Nephron progenitor cell (in vitro differentiated cells): ENCODE measurements at regions not wholly inside any gene's neighbourhood (a gene's known extent, or its start where the extent isn't known, plus 50 kb on each side); places are given as distances from the start of the nearest gene placed in this dataset.

ENCODE experiments used
- DNase-seq: peaks from one replicate; pipeline ENCODE4 v3.0.0; 2021
- H3K27ac Mint-ChIP-seq: 2 replicates; pipeline ENCODE4 v1.8.0; 2021; ENCODE audit warnings: mild to moderate bottlenecking, moderate library complexity, mixed read lengths
- H3K27me3 Mint-ChIP-seq: 2 replicates; pipeline ENCODE4 v1.8.0; 2021; ENCODE audit warnings: mild to moderate bottlenecking, low read depth, mixed read lengths; ENCODE audit not compliant: poor library complexity
- H3K36me3 Mint-ChIP-seq: 2 replicates; pipeline ENCODE4 v1.8.0; 2021; ENCODE audit warnings: low read depth, mixed read lengths
- H3K4me1 Mint-ChIP-seq: 2 replicates; pipeline ENCODE4 v1.8.0; 2021; ENCODE audit warnings: mixed read lengths
- H3K4me3 Mint-ChIP-seq: 2 replicates; pipeline ENCODE4 v1.8.0; 2021; ENCODE audit warnings: mild to moderate bottlenecking, moderate library complexity, mixed read lengths
- H3K9me3 Mint-ChIP-seq: 2 replicates; pipeline ENCODE4 v1.8.0; 2021; ENCODE audit warnings: mild to moderate bottlenecking, moderate library complexity, mixed read lengths
- CTCF ChIP-seq: fragments of 200-600 bp; sonication (generic); IDR thresholded peaks from 2 replicates; pipeline ENCODE4 v1.5.0; 2021; ENCODE audit warnings: antibody characterized with exemption

- no peak overlapping the region for H3K4me3 Mint-ChIP-seq
- no peak overlapping the region for H3K27ac Mint-ChIP-seq
- peaks cover 6% of the 10 kb centered on the region for H3K27me3 Mint-ChIP-seq
- H3K9me3 Mint-ChIP-seq, result peaks cover 28% of the 10 kb centered on the region
- H3K36me3 Mint-ChIP-seq, result no peaks in the 10 kb centered on the region
- H3K4me1 Mint-ChIP-seq, result peaks cover 14% of the 10 kb centered on the region
- no peak for TF ChIP-seq CTCF
- no peak for DNase-seq
Observed at GRCh38 chr7:68324621-68325020, 1273.7 kb upstream of the AUTS2 start.

GRCh38 chr7:68334216-68334615 is 1264.1 kb upstream of the AUTS2 start:
- Mint-ChIP-seq H3K36me3 (peaks cover 5% of the 10 kb centered on the region), H3K9me3 (peaks cover 33% of the 10 kb centered on the region), H3K27me3 (peaks cover 12% of the 10 kb centered on the region), H3K4me3 (no peak overlapping the region), H3K4me1 (no peaks in the 10 kb centered on the region), H3K27ac (no peak overlapping the region)
- DNase-seq, result no peak
- TF ChIP-seq CTCF, result no peak

GRCh38 chr7:68334636-68335272 is 1263.5 kb upstream of the AUTS2 start:
- H3K4me1 Mint-ChIP-seq, result no peaks in the 10 kb centered on the region
- no peak for TF ChIP-seq CTCF
- no peak for DNase-seq
- H3K27me3 Mint-ChIP-seq, result peaks cover 12% of the 10 kb centered on the region
- H3K9me3 Mint-ChIP-seq, result peaks cover 28% of the 10 kb centered on the region
- no peak overlapping the region for H3K27ac Mint-ChIP-seq
- no peak overlapping the region for H3K4me3 Mint-ChIP-seq
- peaks cover 5% of the 10 kb centered on the region for H3K36me3 Mint-ChIP-seq

GRCh38 chr7:68336594-68336993 is 1261.7 kb upstream of the AUTS2 start:
- Mint-ChIP-seq H3K9me3 (peaks cover 21% of the 10 kb centered on the region), H3K36me3 (no peaks in the 10 kb centered on the region), H3K27me3 (peaks cover 17% of the 10 kb centered on the region), H3K4me3 (no peak overlapping the region), H3K4me1 (no peaks in the 10 kb centered on the region), H3K27ac (no peak overlapping the region)
- no peak for DNase-seq
- no peak for TF ChIP-seq CTCF

- Mint-ChIP-seq H3K9me3 (peaks cover 18% of the 10 kb centered on the region), H3K36me3 (peaks cover 8% of the 10 kb centered on the region), H3K4me1 (no peaks in the 10 kb centered on the region), H3K27ac (no peak overlapping the region), H3K27me3 (no peaks in the 10 kb centered on the region), H3K4me3 (no peak overlapping the region)
- TF ChIP-seq CTCF, result no peak
- no peak for DNase-seq
Observed at GRCh38 chr7:68348401-68348800, 1249.9 kb upstream of the AUTS2 start.

GRCh38 chr7:68362745-68363518 is 1235.3 kb upstream of the AUTS2 start:
- H3K36me3 Mint-ChIP-seq, result no peaks in the 10 kb centered on the region
- no peak overlapping the region for H3K4me3 Mint-ChIP-seq
- no peak for DNase-seq
- peaks cover 15% of the 10 kb centered on the region for H3K9me3 Mint-ChIP-seq
- H3K27me3 Mint-ChIP-seq, result peaks cover 10% of the 10 kb centered on the region
- H3K4me1 Mint-ChIP-seq, result peaks cover 18% of the 10 kb centered on the region
- TF ChIP-seq CTCF, result no peak
- H3K27ac Mint-ChIP-seq, result no peak overlapping the region
